Naive thymus-derived CD8-positive, alpha-beta T cell (primary cell): ENCODE measurements at regions not wholly inside any gene's neighbourhood (a gene's known extent, or its start where the extent isn't known, plus 50 kb on each side); places are given as distances from the start of the nearest gene placed in this dataset.

Experiments used
- ATAC-seq, 2 donors: fragments of 150-1000 bp; cut with Tn5 transposase in 1 of 2; sonication (Bioruptor Pico), chemical (Tn5 transposase) in 1 of 2; 1 replicate in 1 of 2; 2 replicates in 1 of 2; pipeline ENCODE4 v1.10.0; 2021; ENCODE audit warnings: mild to moderate bottlenecking in 2 of 2, moderate library complexity in 2 of 2
- POLR2A ChIA-PET: fragments of 350-600 bp; sonication (Branson Sonifier 250); formaldehyde crosslinking; loops from one replicate; lab custom pipeline; 2021; ENCODE audit warnings: antibody characterized with exemption; lab: Charles Lee
- DNase-seq, 10 donors: peaks; one replicate each; pipeline versions ENCODE4 v3.0.0 to v3.0.0-alpha.2; 2020 to 2022
- H3K27ac Mint-ChIP-seq, 10 donors: one replicate each; pipeline ENCODE4 v1.8.0; 2020 to 2022; ENCODE audit warnings: mild to moderate bottlenecking in 10 of 10, mixed read lengths in 10 of 10, moderate library complexity in 4 of 10, inconsistent platforms in 1 of 10
- H3K27me3 Mint-ChIP-seq, 5 donors: one replicate each; pipeline ENCODE4 v1.8.0; 2021 to 2022; ENCODE audit warnings: mixed read lengths in 5 of 5
- H3K36me3 Mint-ChIP-seq, 3 donors: one replicate each; pipeline ENCODE4 v1.8.0; 2020 to 2022; ENCODE audit warnings: mixed read lengths in 3 of 3, mild to moderate bottlenecking in 2 of 3, inconsistent platforms in 1 of 3
- H3K4me1 Mint-ChIP-seq, 4 donors: one replicate each; pipeline ENCODE4 v1.8.0; 2021 to 2022; ENCODE audit warnings: mixed read lengths in 4 of 4
- H3K4me3 Mint-ChIP-seq, 10 donors: one replicate each; pipeline ENCODE4 v1.8.0; 2020 to 2022; ENCODE audit warnings: mild to moderate bottlenecking in 10 of 10, mixed read lengths in 10 of 10, moderate library complexity in 6 of 10, inconsistent platforms in 1 of 10
- H3K9me3 Mint-ChIP-seq, 9 donors: one replicate each; pipeline ENCODE4 v1.8.0; 2020 to 2022; ENCODE audit warnings: mixed read lengths in 9 of 9, mild to moderate bottlenecking in 3 of 9, inconsistent platforms in 1 of 9, moderate library complexity in 1 of 9

DNA sequence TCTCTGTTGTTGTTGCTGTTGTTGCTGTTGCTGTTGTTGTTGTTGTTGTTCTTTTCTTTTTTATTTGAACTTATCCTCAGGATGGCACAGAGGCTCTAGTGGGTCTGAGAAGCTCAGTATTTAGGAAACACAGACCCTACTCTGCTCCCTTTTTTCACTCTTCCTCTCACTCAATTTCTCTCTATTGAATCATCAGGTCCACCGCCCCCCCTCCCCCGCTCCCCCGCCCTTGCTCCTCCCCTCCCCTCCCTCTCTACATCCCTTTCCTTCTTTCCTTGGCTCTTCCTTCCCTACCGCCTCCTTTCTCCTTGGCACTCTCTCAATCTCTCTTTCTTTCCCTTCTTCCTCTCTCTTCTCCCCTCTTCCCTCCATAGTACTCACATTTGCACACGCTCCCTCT lies 218.5 kb upstream of the ZC3H12A start:
- Mint-ChIP-seq H3K27ac (no peak overlapping the region), H3K9me3 (peaks cover 0 to 24% (median 0%) of the 10 kb centered on the region in 9 donors), H3K4me3 (no peak overlapping the region), H3K4me1 (peaks cover 0 to 7% (median 0%) of the 10 kb centered on the region in 4 donors), H3K36me3 (peaks cover 0 to 5% (median 0%) of the 10 kb centered on the region in 3 donors), H3K27me3 (peaks cover 35 to 68% (median 62%) of the 10 kb centered on the region in 5 donors)
- no peak for DNase-seq
- ATAC-seq = no peak
- POLR2A ChIA-PET = no interaction called here

DNA sequence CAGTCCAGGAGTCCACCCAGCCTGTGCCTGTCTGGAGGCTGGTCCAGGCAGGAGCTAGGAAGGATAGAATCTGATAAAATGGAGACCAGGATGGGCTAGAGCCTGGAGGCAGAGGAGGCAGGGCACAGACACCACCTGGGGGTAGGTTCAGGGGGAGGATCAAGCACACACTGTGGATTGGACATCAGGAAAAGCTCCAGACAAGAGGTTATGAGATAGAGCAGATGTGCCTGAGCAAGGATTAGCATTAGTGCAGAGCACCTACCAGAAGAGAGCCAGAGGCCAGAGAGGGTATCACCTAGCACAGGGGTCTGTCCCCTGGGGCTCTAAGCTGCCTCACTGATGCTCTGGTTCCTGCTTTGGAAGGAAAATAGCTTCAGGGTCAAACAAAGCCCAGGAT lies 216.7 kb upstream of the ZC3H12A start:
- Mint-ChIP-seq H3K9me3 (peaks cover 0 to 24% (median 0%) of the 10 kb centered on the region in 9 donors), H3K4me3 (no peak overlapping the region), H3K27me3 (peaks cover 33 to 81% (median 63%) of the 10 kb centered on the region in 5 donors), H3K27ac (no peak overlapping the region), H3K4me1 (peaks cover 0 to 7% (median 0%) of the 10 kb centered on the region in 4 donors), H3K36me3 (peaks cover 0 to 5% (median 0%) of the 10 kb centered on the region in 3 donors)
- ATAC-seq = no peak
- DNase-seq = no peak
- POLR2A ChIA-PET = no interaction called here

DNA sequence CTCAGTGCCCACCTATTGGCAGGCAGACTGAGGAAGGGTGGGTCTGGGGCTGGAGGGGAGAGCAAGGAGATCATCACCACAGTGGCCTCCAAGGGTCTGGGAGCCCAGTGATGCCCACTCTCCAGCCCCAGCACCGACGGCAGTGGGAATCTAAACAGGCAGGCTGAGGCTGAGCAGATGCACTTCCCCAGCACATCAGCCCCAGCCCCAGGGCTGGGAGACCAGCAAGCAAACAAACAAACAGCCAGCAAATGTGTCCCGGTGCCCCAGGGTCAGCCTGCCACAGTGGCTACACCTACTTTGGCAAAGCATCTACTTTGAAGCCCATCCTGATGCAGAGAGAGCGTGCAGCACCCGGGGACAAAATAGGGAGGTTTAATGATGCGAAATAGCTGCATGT lies 216.3 kb upstream of the ZC3H12A start:
- DNase-seq = no peak
- H3K4me3 Mint-ChIP-seq = no peak overlapping the region
- peaks cover 0 to 24% (median 0%) of the 10 kb centered on the region in 9 donors for H3K9me3 Mint-ChIP-seq
- peaks cover 0 to 7% (median 0%) of the 10 kb centered on the region in 4 donors for H3K4me1 Mint-ChIP-seq
- POLR2A ChIA-PET = no interaction called here
- H3K27ac Mint-ChIP-seq = no peak overlapping the region
- peaks cover 30 to 81% (median 63%) of the 10 kb centered on the region in 5 donors for H3K27me3 Mint-ChIP-seq
- H3K36me3 Mint-ChIP-seq = peaks cover 0 to 5% (median 0%) of the 10 kb centered on the region in 3 donors
- ATAC-seq = no peak

DNA sequence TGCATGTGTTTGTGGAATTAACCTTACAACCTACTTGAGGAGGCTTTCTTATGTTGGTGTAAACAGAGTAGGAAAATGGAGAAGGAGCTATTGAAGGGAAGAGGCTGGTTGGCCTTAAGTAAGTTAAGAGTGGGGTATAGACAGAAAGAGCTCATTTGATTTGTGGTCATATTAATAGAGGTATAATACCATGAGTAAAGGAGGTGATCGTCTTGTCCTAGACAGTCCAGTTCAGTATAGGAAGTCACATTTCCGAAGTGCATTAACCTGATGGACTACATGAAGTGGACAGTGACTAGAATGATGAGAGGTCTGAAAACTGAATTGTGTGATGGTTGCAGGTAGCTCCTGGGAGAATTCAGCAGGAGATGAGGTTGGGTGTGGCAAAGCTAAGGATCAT lies 215.4 kb upstream of the ZC3H12A start:
- peaks cover 0 to 24% (median 3%) of the 10 kb centered on the region in 9 donors for H3K9me3 Mint-ChIP-seq
- H3K4me3 Mint-ChIP-seq = no peak overlapping the region
- ATAC-seq (no peak), DNase-seq (no peak)
- peaks cover 0 to 5% (median 0%) of the 10 kb centered on the region in 3 donors for H3K36me3 Mint-ChIP-seq
- H3K27me3 Mint-ChIP-seq = peaks cover 26 to 74% (median 60%) of the 10 kb centered on the region in 5 donors
- POLR2A ChIA-PET = no interaction called here
- peaks cover 0 to 7% (median 0%) of the 10 kb centered on the region in 4 donors for H3K4me1 Mint-ChIP-seq
- H3K27ac Mint-ChIP-seq = no peak overlapping the region

DNA sequence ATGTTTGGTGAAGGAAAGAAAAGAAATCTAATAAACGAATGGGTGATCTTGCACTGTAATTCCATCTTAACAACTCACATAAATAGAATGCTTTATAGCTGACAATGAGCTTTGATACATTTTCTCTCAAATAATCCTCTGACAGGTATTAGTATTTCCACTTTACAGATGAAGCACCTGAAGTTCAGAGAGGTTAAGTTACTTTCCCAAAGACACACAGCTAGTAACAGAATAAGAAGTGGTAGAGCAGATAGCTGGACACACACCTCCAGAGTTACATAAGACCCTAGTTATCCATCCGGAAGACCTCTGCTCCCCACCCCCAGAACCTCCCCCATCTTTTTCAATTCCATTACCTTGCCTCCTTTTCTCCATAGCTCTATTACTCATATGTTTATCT lies 213.3 kb upstream of the ZC3H12A start:
- peaks cover 0 to 16% (median 2%) of the 10 kb centered on the region in 9 donors for H3K9me3 Mint-ChIP-seq
- H3K27ac Mint-ChIP-seq = no peak overlapping the region
- peaks cover 0 to 3% (median 0%) of the 10 kb centered on the region in 3 donors for H3K36me3 Mint-ChIP-seq
- H3K4me1 Mint-ChIP-seq = peaks cover 0 to 2% (median 0%) of the 10 kb centered on the region in 4 donors
- POLR2A ChIA-PET = no interaction called here
- H3K4me3 Mint-ChIP-seq = no peak overlapping the region
- peaks cover 22 to 69% (median 58%) of the 10 kb centered on the region in 5 donors for H3K27me3 Mint-ChIP-seq
- DNase-seq = no peak
- ATAC-seq = no peak

DNA sequence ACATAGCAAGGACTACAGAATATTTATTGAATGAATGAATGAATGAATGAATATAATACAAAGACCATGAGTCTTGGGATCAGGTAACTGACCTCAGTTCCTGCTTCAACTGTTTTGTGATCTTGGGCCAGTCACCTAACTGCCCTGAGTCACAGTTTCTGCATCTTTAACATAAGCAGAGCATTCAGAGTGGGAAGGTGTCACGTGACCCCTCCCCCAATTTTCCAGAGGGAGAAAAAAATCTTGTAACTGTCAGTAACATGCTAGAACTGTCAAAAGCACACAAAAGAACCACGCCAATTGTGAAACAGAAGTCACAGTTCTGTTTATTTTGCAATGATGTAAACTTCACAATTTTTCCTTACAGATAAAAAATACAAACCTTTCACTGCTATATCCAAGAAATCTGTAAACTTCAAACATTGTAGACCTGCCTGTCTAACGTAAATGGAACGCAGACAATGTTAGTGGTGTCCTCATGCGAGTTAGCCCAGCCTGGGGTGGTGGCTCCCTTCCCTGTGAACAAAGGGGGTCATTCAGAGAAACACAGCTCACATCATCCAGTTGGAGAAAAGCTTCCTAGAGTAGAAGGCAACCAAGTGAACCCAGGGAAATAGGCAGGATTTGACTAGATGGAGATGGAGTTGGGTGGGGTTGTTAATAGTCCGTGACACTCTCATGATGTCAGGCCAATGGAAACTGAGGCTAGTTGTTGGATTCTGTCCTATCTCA lies 211.8 kb upstream of the ZC3H12A start:
- ATAC-seq = no peak
- POLR2A ChIA-PET = no interaction called here
- DNase-seq = no peak

DNA sequence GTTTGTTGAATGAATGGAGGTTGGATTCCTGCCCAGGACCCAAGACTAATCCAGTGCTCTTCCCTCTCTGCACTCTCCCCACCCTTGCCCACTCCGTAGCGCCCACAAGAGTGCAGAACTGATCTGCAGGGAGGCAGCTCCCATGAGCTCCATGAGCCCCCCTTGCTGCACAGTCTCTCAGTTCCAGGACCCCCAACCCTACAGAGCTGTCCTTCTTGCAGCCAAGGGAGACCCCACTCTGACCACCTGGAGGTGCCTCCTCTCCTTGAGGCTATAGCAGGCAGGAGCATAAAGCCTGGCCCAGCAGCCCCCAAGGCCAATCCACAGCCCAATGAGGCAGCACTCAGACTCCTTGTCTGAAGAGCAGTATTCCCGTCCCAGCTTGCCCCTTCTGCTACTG lies 209.2 kb upstream of the ZC3H12A start:
- Mint-ChIP-seq H3K4me1 (no peaks in the 10 kb centered on the region), H3K27me3 (peaks cover 10 to 43% (median 30%) of the 10 kb centered on the region in 5 donors), H3K36me3 (no peaks in the 10 kb centered on the region), H3K27ac (no peak overlapping the region), H3K4me3 (no peak overlapping the region), H3K9me3 (peaks cover 0 to 3% (median 0%) of the 10 kb centered on the region in 9 donors)
- POLR2A ChIA-PET = no interaction called here
- DNase-seq = no peak
- no peak for ATAC-seq

More for the DNA sequence above, 211.8 kb upstream of the ZC3H12A start:
- Mint-ChIP-seq H3K27me3 (peaks cover 18 to 61% (median 47%) of the 10 kb centered on the region in 5 donors), H3K4me3 (no peak overlapping the region), H3K4me1 (no peaks in the 10 kb centered on the region), H3K27ac (no peak overlapping the region), H3K36me3 (no peaks in the 10 kb centered on the region), H3K9me3 (peaks cover 0 to 9% (median 2%) of the 10 kb centered on the region in 9 donors)

DNA sequence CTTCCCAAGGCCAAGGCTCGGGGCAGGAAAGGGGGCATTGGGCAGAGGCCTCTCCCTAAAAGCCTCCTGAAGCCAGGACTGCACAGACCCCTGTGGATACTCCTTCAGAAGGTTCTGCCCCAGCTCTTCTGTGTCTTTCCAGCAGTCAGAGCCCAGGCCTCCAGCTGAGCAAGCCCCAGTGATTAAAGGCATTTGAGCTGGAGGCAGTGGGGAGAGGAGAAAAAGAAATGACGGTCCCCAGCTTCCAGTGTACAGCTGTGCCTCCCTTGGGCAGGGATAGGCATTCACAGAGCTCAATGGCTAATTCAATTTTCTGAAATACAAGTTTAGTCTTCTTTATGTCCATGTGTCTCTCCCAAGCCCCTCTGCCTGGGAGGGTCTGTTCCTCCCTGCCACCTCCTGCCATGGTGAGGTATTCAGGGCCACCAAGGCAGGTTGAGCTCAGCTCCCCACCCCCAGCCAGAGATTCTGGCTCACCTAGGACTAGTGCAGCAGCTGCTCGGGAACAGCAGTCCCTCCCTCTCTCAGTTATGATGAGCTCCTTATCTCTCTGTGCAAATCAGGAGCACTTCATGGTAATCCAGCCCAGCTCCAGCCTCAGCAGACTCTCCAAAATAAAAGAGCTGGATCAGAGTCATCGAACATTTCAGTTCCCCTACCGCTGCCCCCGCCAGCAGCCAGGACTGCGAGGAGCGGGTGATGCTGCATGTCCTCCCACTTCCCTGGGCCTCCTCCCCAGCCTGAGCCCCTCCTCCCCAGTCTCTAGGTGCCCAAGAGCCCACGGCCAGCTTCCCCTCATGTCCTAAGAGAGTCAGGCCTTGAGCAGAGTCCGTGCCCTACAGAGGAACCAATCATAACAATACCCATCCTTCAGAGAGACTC lies 208.4 kb upstream of the ZC3H12A start:
- no peak for ATAC-seq
- Mint-ChIP-seq H3K4me1 (no peaks in the 10 kb centered on the region), H3K9me3 (peaks cover 0 to 3% (median 0%) of the 10 kb centered on the region in 9 donors), H3K36me3 (no peaks in the 10 kb centered on the region), H3K27ac (no peak overlapping the region), H3K4me3 (no peak overlapping the region), H3K27me3 (peaks cover 10 to 42% (median 32%) of the 10 kb centered on the region in 5 donors)
- no peak for DNase-seq
- POLR2A ChIA-PET = no interaction called here

DNA sequence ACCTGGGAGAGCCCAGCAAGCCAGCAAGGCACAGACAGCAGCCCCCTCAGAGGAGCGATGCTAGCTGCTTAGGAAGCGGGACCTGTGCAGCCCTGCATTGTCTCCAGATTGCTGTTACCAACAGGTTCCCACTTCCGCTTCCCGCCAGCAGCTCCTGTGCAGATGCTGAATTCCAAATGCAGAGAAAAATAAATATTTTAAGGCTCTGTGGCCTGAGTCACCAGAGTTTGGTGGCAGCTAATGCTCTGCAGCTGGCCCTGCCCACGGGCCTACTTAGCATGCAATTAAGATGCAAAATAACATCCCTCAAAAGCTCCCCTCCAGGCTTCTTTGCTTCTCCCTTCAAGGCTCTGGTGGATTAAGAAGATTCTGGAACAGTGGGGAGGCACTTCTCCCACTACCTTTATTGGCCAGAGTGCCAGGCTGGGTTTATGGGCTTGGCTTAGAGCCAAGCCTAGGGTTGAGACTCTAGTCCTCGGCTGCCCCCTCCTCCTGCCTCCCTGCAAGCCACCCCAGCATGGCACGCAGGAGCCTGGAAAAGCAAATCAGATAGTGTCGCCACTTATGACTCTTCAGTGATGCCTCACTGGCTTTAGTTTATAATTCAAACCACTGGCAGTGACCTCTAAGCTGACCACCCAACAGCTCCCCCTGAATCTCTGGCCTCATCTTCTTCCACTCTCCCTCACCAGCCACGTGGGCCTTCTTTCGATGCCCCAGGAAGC lies 207.1 kb upstream of the ZC3H12A start:
- ATAC-seq = no peak
- Mint-ChIP-seq H3K36me3 (no peaks in the 10 kb centered on the region), H3K27me3 (peaks cover 6 to 43% (median 32%) of the 10 kb centered on the region in 5 donors), H3K4me3 (no peak overlapping the region), H3K9me3 (peaks cover 0 to 3% (median 0%) of the 10 kb centered on the region in 9 donors), H3K4me1 (no peaks in the 10 kb centered on the region), H3K27ac (no peak overlapping the region)
- POLR2A ChIA-PET = no interaction called here
- DNase-seq = no peak

DNA sequence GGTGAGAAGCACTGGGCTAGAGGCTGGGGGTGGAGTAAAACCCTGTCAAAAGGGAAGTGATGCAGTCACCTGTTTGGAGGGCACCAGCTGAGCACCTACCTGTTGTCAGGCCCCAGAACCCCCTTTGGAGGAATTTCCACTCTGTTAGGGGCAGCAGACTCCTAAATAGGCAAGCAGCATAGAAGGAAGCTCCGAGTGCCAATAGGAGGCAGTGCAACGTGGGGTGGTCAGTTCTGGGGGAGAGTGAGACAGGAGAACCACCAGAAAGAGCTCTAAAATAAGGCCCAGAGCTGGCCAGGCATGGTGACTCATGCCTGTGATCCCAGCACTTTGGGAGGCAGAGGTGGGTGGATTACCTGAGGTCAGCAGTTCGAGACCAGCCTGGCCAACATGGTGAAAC lies 203.7 kb upstream of the ZC3H12A start:
- Mint-ChIP-seq H3K27me3 (peaks cover 2 to 59% (median 29%) of the 10 kb centered on the region in 5 donors), H3K36me3 (no peaks in the 10 kb centered on the region), H3K4me3 (no peak overlapping the region), H3K27ac (no peak overlapping the region), H3K9me3 (no peaks in the 10 kb centered on the region), H3K4me1 (no peaks in the 10 kb centered on the region)
- POLR2A ChIA-PET = no interaction called here
- DNase-seq (no peak), ATAC-seq (no peak)

DNA sequence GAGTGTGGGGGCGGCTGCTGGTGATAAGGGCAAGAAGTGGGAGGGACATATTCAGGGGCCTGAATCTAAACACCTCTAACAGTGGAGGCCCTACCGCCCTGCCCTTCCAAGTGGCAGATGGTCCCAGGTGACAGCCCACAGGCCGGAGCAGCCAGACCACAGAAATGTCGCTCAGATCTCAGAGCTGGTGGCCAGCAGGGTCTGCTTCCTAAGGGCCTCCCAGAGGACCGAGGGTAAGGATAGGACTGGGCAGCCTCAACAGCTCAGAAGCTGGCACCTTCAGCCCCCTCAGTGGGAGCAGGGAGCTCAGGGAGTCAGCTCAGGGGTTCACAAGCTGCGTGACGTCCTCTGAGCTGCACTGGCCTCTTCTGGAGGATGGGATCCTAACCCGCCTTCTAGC lies 201.8 kb upstream of the ZC3H12A start:
- POLR2A ChIA-PET = no interaction called here
- H3K4me1 Mint-ChIP-seq = no peaks in the 10 kb centered on the region
- H3K36me3 Mint-ChIP-seq = no peaks in the 10 kb centered on the region
- no peaks in the 10 kb centered on the region for H3K9me3 Mint-ChIP-seq
- peaks cover 7 to 64% (median 22%) of the 10 kb centered on the region in 5 donors for H3K27me3 Mint-ChIP-seq
- H3K4me3 Mint-ChIP-seq = no peak overlapping the region
- no peak for ATAC-seq
- DNase-seq = no peak
- H3K27ac Mint-ChIP-seq = no peak overlapping the region

DNA sequence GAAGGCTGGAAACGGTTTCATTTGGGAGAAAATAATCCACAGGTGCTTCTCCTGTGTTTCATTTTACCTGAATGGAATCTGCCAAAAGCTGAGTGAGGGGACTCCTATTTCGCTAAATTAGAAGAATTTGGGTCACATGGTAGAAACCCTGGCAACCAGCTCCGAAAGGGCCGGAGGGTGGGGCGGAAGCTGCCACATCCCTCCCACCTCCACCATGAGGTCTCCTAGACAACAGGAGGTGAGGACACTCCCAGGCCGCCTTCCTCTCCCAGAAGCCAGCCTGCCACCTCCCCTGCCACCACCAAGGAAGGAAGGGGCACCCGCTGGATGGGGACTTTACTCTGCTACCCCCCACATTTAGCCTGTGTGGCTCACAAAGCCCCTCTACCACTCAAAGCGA lies 199.9 kb upstream of the ZC3H12A start:
- H3K27me3 Mint-ChIP-seq = peaks cover 10 to 83% (median 19%) of the 10 kb centered on the region in 5 donors
- DNase-seq = no peak
- H3K9me3 Mint-ChIP-seq = peaks cover 0 to 8% (median 3%) of the 10 kb centered on the region in 9 donors
- POLR2A ChIA-PET = no interaction called here
- no peak overlapping the region for H3K4me3 Mint-ChIP-seq
- peaks cover 0 to 3% (median 0%) of the 10 kb centered on the region in 3 donors for H3K36me3 Mint-ChIP-seq
- no peak for ATAC-seq
- H3K4me1 Mint-ChIP-seq = no peaks in the 10 kb centered on the region
- no peak overlapping the region for H3K27ac Mint-ChIP-seq
